Coronary artery (tissue), 2 donors: ENCODE measurements at regions not wholly inside any gene's neighbourhood (a gene's known extent, or its start where the extent isn't known, plus 50 kb on each side); places are given as distances from the start of the nearest gene placed in this dataset.

Experiments used
- DNase-seq: peaks from one replicate; pipeline ENCODE4 v3.0.0-alpha.2; 2017; ENCODE audit warnings: low spot score
- H3K27ac ChIP-seq, 2 donors: fragments of 200-600 bp; sonication (generic); one replicate each; pipeline ENCODE4 v1.5.1; 2016 to 2019
- H3K4me3 ChIP-seq: fragments of 200-600 bp; sonication (generic); 2 replicates; pipeline ENCODE4 v1.5.1; 2016; ENCODE audit warnings: mild to moderate bottlenecking, moderate library complexity
- CTCF ChIP-seq: fragments of 200-600 bp; sonication (generic); IDR thresholded peaks from one replicate; pipeline ENCODE4 v1.5.1; 2019; ENCODE audit warnings: antibody characterized with exemption

DNA sequence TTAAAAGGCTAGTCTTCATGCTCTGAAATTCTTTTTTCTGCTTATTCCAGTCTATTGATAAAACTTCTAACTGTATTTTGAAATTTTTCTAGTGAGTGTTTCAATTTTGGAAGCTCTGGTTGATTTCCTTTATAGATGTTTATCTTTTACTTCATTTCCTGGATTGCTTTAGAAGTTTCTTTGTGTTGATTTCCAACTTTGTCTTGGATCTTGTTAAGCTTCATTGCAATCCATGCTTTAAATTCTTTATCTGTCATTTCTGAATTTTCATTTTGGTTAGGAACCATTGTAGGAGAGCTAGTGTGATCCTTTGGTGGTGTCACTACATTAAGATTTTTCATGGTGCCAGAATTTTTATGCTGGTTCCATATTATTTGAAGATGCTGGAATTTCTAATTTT is 105.2 kb upstream of the DCBLD2 start:
- Histone ChIP-seq H3K27ac (no peak overlapping the region), H3K4me3 (no peak overlapping the region)
- DNase-seq, result no peak
- TF ChIP-seq CTCF, result no peak

GRCh38 chr3:98999675-99000074 is 98.2 kb upstream of the DCBLD2 start:
- TF ChIP-seq CTCF, result no peak
- Histone ChIP-seq H3K27ac (no peak overlapping the region), H3K4me3 (no peak overlapping the region)
- no peak for DNase-seq

- TF ChIP-seq CTCF, result peak; percentile 45
- no peak overlapping the region for H3K4me3 ChIP-seq
- no peak overlapping the region for H3K27ac ChIP-seq
- DNase-seq, result no peak
Measured at GRCh38 chr3:98994128-98994762, 92.8 kb upstream of the DCBLD2 start.

GRCh38 chr3:98991393-98991792 is 89.9 kb upstream of the DCBLD2 start:
- Histone ChIP-seq H3K4me3 (no peak overlapping the region), H3K27ac (no peak overlapping the region)
- no peak for DNase-seq
- TF ChIP-seq CTCF, result no peak

GRCh38 chr3:98990657-98991056 is 89.2 kb upstream of the DCBLD2 start:
- no peak for TF ChIP-seq CTCF
- no peak for DNase-seq
- H3K27ac ChIP-seq, result no peak overlapping the region
- no peak overlapping the region for H3K4me3 ChIP-seq

GRCh38 chr3:98986073-98986472 is 84.6 kb upstream of the DCBLD2 start:
- no peak overlapping the region for H3K27ac ChIP-seq
- no peak for TF ChIP-seq CTCF
- H3K4me3 ChIP-seq, result no peak overlapping the region
- no peak for DNase-seq

DNA sequence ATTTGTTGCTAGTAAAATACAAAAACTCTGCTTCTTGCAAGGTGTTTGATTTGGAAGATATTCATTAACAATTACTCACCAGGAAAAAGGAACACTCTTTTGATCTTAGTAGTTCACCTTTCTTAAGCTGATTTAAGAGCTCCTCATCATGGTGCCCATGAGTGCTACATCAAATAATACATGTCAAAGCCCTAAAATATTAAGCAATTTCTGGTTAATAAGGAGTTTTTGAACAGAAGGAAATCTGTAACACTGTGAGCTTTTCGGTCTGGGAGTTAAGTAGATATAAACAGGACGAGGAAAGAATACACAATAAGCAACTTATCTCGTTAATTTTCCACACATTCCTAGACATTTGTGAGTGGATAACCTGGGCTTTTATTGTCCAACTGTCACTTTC is 83.9 kb upstream of the DCBLD2 start:
- no peak for DNase-seq
- TF ChIP-seq CTCF, result no peak
- Histone ChIP-seq H3K27ac (peak overlapping the region in 1 of 2 donors; percentile 25), H3K4me3 (no peak overlapping the region)
